ENCODE measurements at regions not wholly inside any gene's neighbourhood (a gene's known extent, or its start where the extent isn't known, plus 50 kb on each side); places are given as distances from the start of the nearest gene placed in this dataset.

DNA sequence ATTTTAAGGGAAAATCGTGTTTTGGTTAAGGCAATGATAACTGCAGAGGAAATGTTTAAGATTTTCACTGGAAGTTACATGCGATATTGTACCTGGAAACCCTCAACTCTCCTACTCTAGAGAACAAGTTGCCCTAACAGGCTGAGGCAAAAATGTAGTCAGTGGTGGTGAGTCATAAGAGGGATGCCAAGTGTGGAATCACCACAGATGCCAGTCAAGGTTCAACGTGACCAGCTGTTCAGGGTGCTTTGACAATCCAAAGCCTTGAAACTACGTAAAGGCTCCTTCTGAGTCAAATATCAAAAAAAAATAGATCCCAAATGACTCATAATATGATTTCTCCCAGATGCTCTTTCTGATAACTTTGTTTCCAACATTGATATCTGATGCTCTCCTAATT lies 77.9 kb upstream of the AFF2 start:
- Histone ChIP-seq H3K79me1 (ENCODE audit: insufficient read depth, low read depth, low read length, poor library complexity, severe bottlenecking) (no peaks in the 10 kb centered on the region), H3K27ac (ENCODE audit: insufficient read length, low read depth, low read length) (no peak overlapping the region)

More for the DNA sequence above, 77.9 kb upstream of the AFF2 start:
- Histone ChIP-seq H4K91ac (ENCODE audit: insufficient read length, low read depth, low read length) (no peak overlapping the region), H3K4me2 (ENCODE audit: insufficient read depth, insufficient read length, low read length) (no peak overlapping the region), H3K9ac (ENCODE audit: extremely low read depth, insufficient read length, low read length) (no peak overlapping the region), H2BK12ac (ENCODE audit: insufficient read length, low read depth, low read length) (no peak overlapping the region), H3K18ac (ENCODE audit: insufficient read length, low read depth, low read length) (no peak overlapping the region), H2BK120ac (ENCODE audit: low read depth, low read length, poor library complexity, severe bottlenecking) (no peak overlapping the region), H2BK5ac (ENCODE audit: insufficient read length, low read length) (no peak overlapping the region), H3K4ac (ENCODE audit: low read depth, low read length) (no peak overlapping the region), H4K20me1 (ENCODE audit: control insufficient read depth, insufficient read depth, insufficient read length) (no peaks in the 10 kb centered on the region), H3K56ac (ENCODE audit: insufficient read length, low read depth, low read length) (no peak overlapping the region), H3K4me1 (ENCODE audit: insufficient read depth, low read length) (peaks cover 4% of the 10 kb centered on the region; the same call in 1 of the 2 replicates), H3K23me2 (ENCODE audit: insufficient read length, low read depth, low read length, poor library complexity, severe bottlenecking) (no peaks in the 10 kb centered on the region), H3K14ac (ENCODE audit: insufficient read depth, low read length) (no peak overlapping the region), H3K9me3 (ENCODE audit: control insufficient read depth, low read depth, low read length) (peaks cover 28% of the 10 kb centered on the region), H3K27me3 (ENCODE audit: insufficient read depth, low read length) (no peaks in the 10 kb centered on the region), H3K79me2 (ENCODE audit: insufficient read depth, low read length) (no peaks in the 10 kb centered on the region), H2BK15ac (ENCODE audit: low read depth, low read length) (no peak overlapping the region), H3T11ph (ENCODE audit: low read length) (no peak overlapping the region), H2AK5ac (ENCODE audit: insufficient read length, low read length) (no peak overlapping the region), H3K23ac (ENCODE audit: insufficient read length, low read depth, low read length) (no peak overlapping the region), H2BK20ac (ENCODE audit: low read depth, low read length, poor library complexity, severe bottlenecking) (no peak overlapping the region), H4K5ac (ENCODE audit: insufficient read length, low read depth, low read length) (no peak overlapping the region), H4K8ac (replicated peaks; ENCODE audit: insufficient read length, low read depth, low read length) (no peak overlapping the region), H2AFZ (ENCODE audit: low read length) (no peak overlapping the region)
- H3K9me3 Mint-ChIP-seq, result peaks cover 55% of the 10 kb centered on the region in 2 experiments
- TF ChIP-seq, protein P1, sequence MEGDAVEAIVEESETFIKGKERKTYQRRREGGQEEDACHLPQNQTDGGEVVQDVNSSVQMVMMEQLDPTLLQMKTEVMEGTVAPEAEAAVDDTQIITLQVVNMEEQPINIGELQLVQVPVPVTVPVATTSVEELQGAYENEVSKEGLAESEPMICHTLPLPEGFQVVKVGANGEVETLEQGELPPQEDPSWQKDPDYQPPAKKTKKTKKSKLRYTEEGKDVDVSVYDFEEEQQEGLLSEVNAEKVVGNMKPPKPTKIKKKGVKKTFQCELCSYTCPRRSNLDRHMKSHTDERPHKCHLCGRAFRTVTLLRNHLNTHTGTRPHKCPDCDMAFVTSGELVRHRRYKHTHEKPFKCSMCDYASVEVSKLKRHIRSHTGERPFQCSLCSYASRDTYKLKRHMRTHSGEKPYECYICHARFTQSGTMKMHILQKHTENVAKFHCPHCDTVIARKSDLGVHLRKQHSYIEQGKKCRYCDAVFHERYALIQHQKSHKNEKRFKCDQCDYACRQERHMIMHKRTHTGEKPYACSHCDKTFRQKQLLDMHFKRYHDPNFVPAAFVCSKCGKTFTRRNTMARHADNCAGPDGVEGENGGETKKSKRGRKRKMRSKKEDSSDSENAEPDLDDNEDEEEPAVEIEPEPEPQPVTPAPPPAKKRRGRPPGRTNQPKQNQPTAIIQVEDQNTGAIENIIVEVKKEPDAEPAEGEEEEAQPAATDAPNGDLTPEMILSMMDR (conservative IDR thresholded peaks at IDR 0.05), result no peak
- peaks cover 0 to 11% (median 0%) of the 10 kb centered on the region in 3 experiments; a peak in 3 of 7 replicates for H3K36me3 Mint-ChIP-seq (ENCODE audit: insufficient read depth in 1 of 3, low read depth in 3 of 3)
- no peak overlapping the region for H3K4me3 Mint-ChIP-seq
- H3K4me1 Mint-ChIP-seq, result peaks cover 19 to 31% of the 10 kb centered on the region in 2 experiments
- no CpG with 5 or more reads among the region's 4 CpGs for WGBS (ENCODE audit: extremely low coverage, insufficient read length, low lambda C conversion rate)
- H3K27ac Mint-ChIP-seq, result no peak overlapping the region
- DNase-seq, result no peak
- no peaks in the 10 kb centered on the region for H3K27me3 Mint-ChIP-seq (ENCODE audit: low read depth)
